ENCODE measurements at regions not wholly inside any gene's neighbourhood (a gene's known extent, or its start where the extent isn't known, plus 50 kb on each side); places are given as distances from the start of the nearest gene placed in this dataset.

GRCh38 chr15:25106209-25106608 lies 151.4 kb downstream of the SNRPN start:
- peaks cover 17% of the 10 kb centered on the region for H3K9me3 Mint-ChIP-seq
- TF ChIP-seq CTCF (IDR thresholded peaks at IDR 0.05; ENCODE audit: unreplicated experiment in 3 of 3): no peak
- no peak overlapping the region for H3K4me3 Mint-ChIP-seq
- H3K27me3 Mint-ChIP-seq (ENCODE audit: low read depth): no peaks in the 10 kb centered on the region
- H3K36me3 Mint-ChIP-seq (ENCODE audit: low read depth): peaks cover 82% of the 10 kb centered on the region
- no peak overlapping the region for H3K27ac Mint-ChIP-seq
- no peaks in the 10 kb centered on the region for H3K4me1 Mint-ChIP-seq

GRCh38 chr15:25133804-25134203 lies 179.0 kb downstream of the SNRPN start:
- no peak for TF ChIP-seq CTCF (IDR thresholded peaks at IDR 0.05; ENCODE audit: unreplicated experiment in 3 of 3)
- Mint-ChIP-seq H3K4me1 (peaks cover 6% of the 10 kb centered on the region), H3K4me3 (no peak overlapping the region), H3K27me3 (ENCODE audit: low read depth) (no peaks in the 10 kb centered on the region), H3K9me3 (peaks cover 15% of the 10 kb centered on the region), H3K27ac (peak overlapping the region in 2 of 3 experiments; percentile 38 to 59), H3K36me3 (ENCODE audit: low read depth) (peaks cover 33% of the 10 kb centered on the region)

GRCh38 chr15:25134546-25134945 lies 179.8 kb downstream of the SNRPN start:
- no peaks in the 10 kb centered on the region for H3K27me3 Mint-ChIP-seq (ENCODE audit: low read depth)
- peak overlapping the region in 2 of 3 experiments; percentile 38 to 59 for H3K27ac Mint-ChIP-seq
- peaks cover 15% of the 10 kb centered on the region for H3K9me3 Mint-ChIP-seq
- H3K4me3 Mint-ChIP-seq: no peak overlapping the region
- TF ChIP-seq CTCF (IDR thresholded peaks at IDR 0.05; ENCODE audit: unreplicated experiment in 3 of 3): peak; percentile 12 to 34 (median 28)
- H3K4me1 Mint-ChIP-seq: peaks cover 6% of the 10 kb centered on the region
- peaks cover 26% of the 10 kb centered on the region for H3K36me3 Mint-ChIP-seq (ENCODE audit: low read depth)

- peak in 1 of 3 experiments; percentile 32 for TF ChIP-seq CTCF (IDR thresholded peaks at IDR 0.05; ENCODE audit: unreplicated experiment in 3 of 3)
- no peak overlapping the region for H3K27ac Mint-ChIP-seq
- no peak overlapping the region for H3K4me3 Mint-ChIP-seq
- H3K4me1 Mint-ChIP-seq: peaks cover 6% of the 10 kb centered on the region
- peaks cover 12% of the 10 kb centered on the region for H3K9me3 Mint-ChIP-seq
- peaks cover 16% of the 10 kb centered on the region for H3K36me3 Mint-ChIP-seq (ENCODE audit: low read depth)
- no peaks in the 10 kb centered on the region for H3K27me3 Mint-ChIP-seq (ENCODE audit: low read depth)
Measured at GRCh38 chr15:25136119-25136518, 181.3 kb downstream of the SNRPN start.

GRCh38 chr15:25137013-25137412 lies 182.2 kb downstream of the SNRPN start:
- H3K4me3 Mint-ChIP-seq: no peak overlapping the region
- no peaks in the 10 kb centered on the region for H3K27me3 Mint-ChIP-seq (ENCODE audit: low read depth)
- H3K27ac Mint-ChIP-seq: no peak overlapping the region
- peaks cover 6% of the 10 kb centered on the region for H3K4me1 Mint-ChIP-seq
- peaks cover 8% of the 10 kb centered on the region for H3K9me3 Mint-ChIP-seq
- H3K36me3 Mint-ChIP-seq (ENCODE audit: low read depth): peaks cover 10% of the 10 kb centered on the region
- TF ChIP-seq CTCF (IDR thresholded peaks at IDR 0.05; ENCODE audit: unreplicated experiment in 3 of 3): no peak

- H3K27me3 Mint-ChIP-seq (ENCODE audit: low read depth): no peaks in the 10 kb centered on the region
- H3K4me3 Mint-ChIP-seq: no peak overlapping the region
- no peak for TF ChIP-seq CTCF (IDR thresholded peaks at IDR 0.05; ENCODE audit: unreplicated experiment in 3 of 3)
- H3K36me3 Mint-ChIP-seq (ENCODE audit: low read depth): peaks cover 8% of the 10 kb centered on the region
- H3K27ac Mint-ChIP-seq: no peak overlapping the region
- peaks cover 24% of the 10 kb centered on the region for H3K9me3 Mint-ChIP-seq
- no peaks in the 10 kb centered on the region for H3K4me1 Mint-ChIP-seq
Measured at GRCh38 chr15:25169318-25169717, 214.5 kb downstream of the SNRPN start.
